Activated CD8-positive, alpha-beta memory T cell treated with anti-CD3 and anti-CD28 coated beads, Interleukin-2, amount 10 ng/mL, durations not matched to agents 7 days and 5 days (primary cell): ENCODE measurements at regions not wholly inside any gene's neighbourhood (a gene's known extent, or its start where the extent isn't known, plus 50 kb on each side); places are given as distances from the start of the nearest gene placed in this dataset.

Experiments
- ATAC-seq: fragments of 150-1000 bp; cut with Tn5 transposase; one replicate; pipeline ENCODE4 v1.10.0; 2021; ENCODE audit warnings: moderate library complexity
- CTCF ChIA-PET: fragments of 350-600 bp; sonication (Branson Sonifier 250); formaldehyde crosslinking; loops from one replicate; lab custom pipeline; 2021; ENCODE audit warnings: antibody characterized with exemption; lab: Charles Lee
- DNase-seq: peaks from one replicate; pipeline ENCODE4 v3.0.0-alpha.2; 2020
- H3K27ac Mint-ChIP-seq: one replicate; pipeline ENCODE4 v1.8.0; 2021; ENCODE audit warnings: mild to moderate bottlenecking, mixed read lengths
- H3K27me3 Mint-ChIP-seq: one replicate; pipeline ENCODE4 v1.8.0; 2021; ENCODE audit warnings: mixed read lengths
- H3K36me3 Mint-ChIP-seq: one replicate; pipeline ENCODE4 v1.8.0; 2021; ENCODE audit warnings: mild to moderate bottlenecking, mixed read lengths
- H3K4me1 Mint-ChIP-seq: one replicate; pipeline ENCODE4 v1.8.0; 2021; ENCODE audit warnings: mixed read lengths
- H3K4me3 Mint-ChIP-seq: one replicate; pipeline ENCODE4 v1.8.0; 2021; ENCODE audit warnings: mild to moderate bottlenecking, moderate library complexity, mixed read lengths
- H3K9me3 Mint-ChIP-seq: one replicate; pipeline ENCODE4 v1.8.0; 2022; ENCODE audit warnings: low read depth, mixed read lengths

GRCh38 chr6:88298066-88298845 is 132.1 kb upstream of the CNR1 start:
- peaks cover 2% of the 10 kb centered on the region for H3K27me3 Mint-ChIP-seq
- no peaks in the 10 kb centered on the region for H3K36me3 Mint-ChIP-seq
- H3K27ac Mint-ChIP-seq, result no peak overlapping the region
- H3K4me3 Mint-ChIP-seq, result no peak overlapping the region
- H3K4me1 Mint-ChIP-seq, result no peaks in the 10 kb centered on the region
- no peak for ATAC-seq
- no peak for DNase-seq
- CTCF ChIA-PET, result no interaction called here
- no peaks in the 10 kb centered on the region for H3K9me3 Mint-ChIP-seq

GRCh38 chr6:88296694-88297093 is 130.5 kb upstream of the CNR1 start:
- ATAC-seq (no peak), DNase-seq (no peak)
- no peak overlapping the region for H3K4me3 Mint-ChIP-seq
- no peaks in the 10 kb centered on the region for H3K36me3 Mint-ChIP-seq
- H3K4me1 Mint-ChIP-seq, result no peaks in the 10 kb centered on the region
- peaks cover 2% of the 10 kb centered on the region for H3K27me3 Mint-ChIP-seq
- no peak overlapping the region for H3K27ac Mint-ChIP-seq
- CTCF ChIA-PET, result no interaction called here
- H3K9me3 Mint-ChIP-seq, result no peaks in the 10 kb centered on the region

- Mint-ChIP-seq H3K4me1 (no peaks in the 10 kb centered on the region), H3K27me3 (peaks cover 2% of the 10 kb centered on the region), H3K36me3 (no peaks in the 10 kb centered on the region), H3K4me3 (no peak overlapping the region), H3K9me3 (no peaks in the 10 kb centered on the region), H3K27ac (no peak overlapping the region)
- CTCF ChIA-PET, result no interaction called here
- DNase-seq (no peak), ATAC-seq (no peak)
Observed at GRCh38 chr6:88295663-88296062, 129.5 kb upstream of the CNR1 start.

GRCh38 chr6:88294702-88295101 is 128.6 kb upstream of the CNR1 start:
- Mint-ChIP-seq H3K27ac (no peak overlapping the region), H3K9me3 (no peaks in the 10 kb centered on the region), H3K27me3 (peaks cover 2% of the 10 kb centered on the region), H3K36me3 (no peaks in the 10 kb centered on the region), H3K4me1 (no peaks in the 10 kb centered on the region), H3K4me3 (no peak overlapping the region)
- DNase-seq, result no peak
- ATAC-seq, result no peak
- CTCF ChIA-PET, result no interaction called here

GRCh38 chr6:88290411-88290810 is 124.3 kb upstream of the CNR1 start:
- no peak for DNase-seq
- ATAC-seq, result no peak
- Mint-ChIP-seq H3K27ac (no peak overlapping the region), H3K36me3 (no peaks in the 10 kb centered on the region), H3K9me3 (no peaks in the 10 kb centered on the region), H3K4me3 (no peak overlapping the region), H3K4me1 (no peaks in the 10 kb centered on the region), H3K27me3 (no peaks in the 10 kb centered on the region)
- CTCF ChIA-PET, result no interaction called here

GRCh38 chr6:88287696-88288095 is 121.5 kb upstream of the CNR1 start:
- H3K4me1 Mint-ChIP-seq, result no peaks in the 10 kb centered on the region
- H3K36me3 Mint-ChIP-seq, result no peaks in the 10 kb centered on the region

GRCh38 chr6:88276331-88276730 is 110.2 kb upstream of the CNR1 start:
- no peaks in the 10 kb centered on the region for H3K27me3 Mint-ChIP-seq
- H3K9me3 Mint-ChIP-seq, result peaks cover 2% of the 10 kb centered on the region
- no peaks in the 10 kb centered on the region for H3K36me3 Mint-ChIP-seq
- CTCF ChIA-PET, result no interaction called here
- H3K4me3 Mint-ChIP-seq, result no peak overlapping the region
- ATAC-seq, result no peak
- H3K27ac Mint-ChIP-seq, result no peak overlapping the region
- no peaks in the 10 kb centered on the region for H3K4me1 Mint-ChIP-seq
- no peak for DNase-seq

More at GRCh38 chr6:88287696-88288095, 121.5 kb upstream of the CNR1 start:
- Mint-ChIP-seq H3K9me3 (no peaks in the 10 kb centered on the region), H3K27ac (no peak overlapping the region), H3K4me3 (no peak overlapping the region), H3K27me3 (no peaks in the 10 kb centered on the region)
- no peak for ATAC-seq
- CTCF ChIA-PET, result no interaction called here
- no peak for DNase-seq

- no peak overlapping the region for H3K4me3 Mint-ChIP-seq
- no peaks in the 10 kb centered on the region for H3K4me1 Mint-ChIP-seq
- no peak for ATAC-seq
- H3K27me3 Mint-ChIP-seq, result no peaks in the 10 kb centered on the region
- no peaks in the 10 kb centered on the region for H3K36me3 Mint-ChIP-seq
- no peak for DNase-seq
- CTCF ChIA-PET, result no interaction called here
- no peak overlapping the region for H3K27ac Mint-ChIP-seq
- H3K9me3 Mint-ChIP-seq, result no peaks in the 10 kb centered on the region
Observed at GRCh38 chr6:88268508-88268907, 102.4 kb upstream of the CNR1 start.

- CTCF ChIA-PET, result no interaction called here
- Mint-ChIP-seq H3K36me3 (no peaks in the 10 kb centered on the region), H3K4me1 (no peaks in the 10 kb centered on the region), H3K27me3 (no peaks in the 10 kb centered on the region), H3K9me3 (no peaks in the 10 kb centered on the region), H3K27ac (no peak overlapping the region), H3K4me3 (no peak overlapping the region)
- DNase-seq, result no peak
- ATAC-seq, result no peak
Observed at GRCh38 chr6:88266126-88266525, 100.0 kb upstream of the CNR1 start.

GRCh38 chr6:88263591-88263990 is 97.4 kb upstream of the CNR1 start:
- DNase-seq (no peak), ATAC-seq (no peak)
- CTCF ChIA-PET, result no interaction called here
- Mint-ChIP-seq H3K36me3 (no peaks in the 10 kb centered on the region), H3K9me3 (no peaks in the 10 kb centered on the region), H3K27ac (no peak overlapping the region), H3K4me1 (no peaks in the 10 kb centered on the region), H3K27me3 (no peaks in the 10 kb centered on the region), H3K4me3 (no peak overlapping the region)

GRCh38 chr6:88262332-88262731 is 96.2 kb upstream of the CNR1 start:
- no peak overlapping the region for H3K27ac Mint-ChIP-seq
- no peak overlapping the region for H3K4me3 Mint-ChIP-seq
- H3K27me3 Mint-ChIP-seq, result no peaks in the 10 kb centered on the region
- DNase-seq (no peak), ATAC-seq (no peak)
- CTCF ChIA-PET, result no interaction called here
- no peaks in the 10 kb centered on the region for H3K9me3 Mint-ChIP-seq
- H3K36me3 Mint-ChIP-seq, result no peaks in the 10 kb centered on the region
- H3K4me1 Mint-ChIP-seq, result no peaks in the 10 kb centered on the region

GRCh38 chr6:88251301-88251700 is 85.2 kb upstream of the CNR1 start:
- no peak overlapping the region for H3K27ac Mint-ChIP-seq
- H3K36me3 Mint-ChIP-seq, result no peaks in the 10 kb centered on the region
- no peak overlapping the region for H3K4me3 Mint-ChIP-seq
- peaks cover 5% of the 10 kb centered on the region for H3K9me3 Mint-ChIP-seq
- ATAC-seq (no peak), DNase-seq (no peak)
- no peaks in the 10 kb centered on the region for H3K4me1 Mint-ChIP-seq
- peaks cover 3% of the 10 kb centered on the region for H3K27me3 Mint-ChIP-seq
- CTCF ChIA-PET, result no interaction called here

- ATAC-seq, result no peak
- CTCF ChIA-PET, result interaction anchor here (0.9 kb wide), 1 partner anchor 11 kb away, joined by 3 read pairs; no protein-coding TSS in a partner anchor
- Mint-ChIP-seq H3K4me1 (no peaks in the 10 kb centered on the region), H3K36me3 (no peaks in the 10 kb centered on the region), H3K4me3 (no peak overlapping the region), H3K9me3 (peaks cover 2% of the 10 kb centered on the region), H3K27ac (no peak overlapping the region), H3K27me3 (peaks cover 3% of the 10 kb centered on the region)
- DNase-seq, result no peak
Observed at GRCh38 chr6:88248709-88249321, 82.7 kb upstream of the CNR1 start.

GRCh38 chr6:88246654-88247053 is 80.5 kb upstream of the CNR1 start:
- H3K4me1 Mint-ChIP-seq, result no peaks in the 10 kb centered on the region
- CTCF ChIA-PET, result no interaction called here
- H3K27ac Mint-ChIP-seq, result no peak overlapping the region
- no peak for DNase-seq
- no peaks in the 10 kb centered on the region for H3K36me3 Mint-ChIP-seq
- no peaks in the 10 kb centered on the region for H3K9me3 Mint-ChIP-seq
- no peak overlapping the region for H3K4me3 Mint-ChIP-seq
- ATAC-seq, result no peak
- peaks cover 3% of the 10 kb centered on the region for H3K27me3 Mint-ChIP-seq
